GM21360 (cell line): ENCODE measurements at regions not wholly inside any gene's neighbourhood (a gene's known extent, or its start where the extent isn't known, plus 50 kb on each side); places are given as distances from the start of the nearest gene placed in this dataset.

Experiments
- ATAC-seq: cut with Tn5 transposase; IDR thresholded peaks from one replicate; pipeline ENCODE4 v1.9.1; 2021; ENCODE audit warnings: mild to moderate bottlenecking, moderate library complexity; ENCODE audit not compliant: unreplicated experiment

DNA sequence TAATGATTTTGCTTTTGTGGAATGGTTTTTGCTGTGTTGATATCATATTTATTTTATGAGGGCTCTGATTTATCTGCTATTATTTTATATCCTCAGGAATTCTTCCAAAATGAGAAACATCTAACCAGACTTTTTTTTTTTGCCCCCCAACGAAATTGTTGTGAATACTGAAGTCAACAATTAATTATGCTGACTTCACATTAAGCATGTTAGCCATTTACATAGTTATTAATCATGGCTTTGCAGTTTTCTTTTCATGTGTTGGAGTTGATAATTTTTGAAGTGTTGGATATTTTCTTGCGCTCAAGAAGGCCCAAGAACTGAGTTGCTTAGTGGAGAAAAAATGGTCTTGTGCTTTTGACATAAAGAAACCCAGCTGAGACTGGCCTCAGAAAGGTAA is 246.6 kb upstream of the CRY1 start:
- ATAC-seq = no peak

DNA sequence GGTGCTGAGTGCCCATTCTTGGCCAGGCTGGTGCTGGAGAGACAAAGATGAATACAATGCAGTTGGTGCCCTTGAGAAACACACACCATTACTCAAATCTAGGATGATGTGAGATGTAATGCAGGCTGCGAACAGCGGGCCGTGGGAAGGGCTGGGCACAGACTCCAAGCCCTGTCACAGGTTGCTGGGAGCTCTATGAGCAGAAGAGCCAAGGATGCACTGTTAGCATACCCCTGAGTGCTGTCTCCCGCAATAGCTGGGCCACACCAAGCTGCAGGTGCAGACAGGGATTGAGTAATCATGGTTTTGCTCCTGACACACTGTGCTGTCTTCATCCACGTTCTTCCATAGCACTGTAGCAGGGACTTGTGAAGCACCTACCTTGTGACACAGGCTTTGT is 247.5 kb upstream of the CRY1 start:
- ATAC-seq = no peak

DNA sequence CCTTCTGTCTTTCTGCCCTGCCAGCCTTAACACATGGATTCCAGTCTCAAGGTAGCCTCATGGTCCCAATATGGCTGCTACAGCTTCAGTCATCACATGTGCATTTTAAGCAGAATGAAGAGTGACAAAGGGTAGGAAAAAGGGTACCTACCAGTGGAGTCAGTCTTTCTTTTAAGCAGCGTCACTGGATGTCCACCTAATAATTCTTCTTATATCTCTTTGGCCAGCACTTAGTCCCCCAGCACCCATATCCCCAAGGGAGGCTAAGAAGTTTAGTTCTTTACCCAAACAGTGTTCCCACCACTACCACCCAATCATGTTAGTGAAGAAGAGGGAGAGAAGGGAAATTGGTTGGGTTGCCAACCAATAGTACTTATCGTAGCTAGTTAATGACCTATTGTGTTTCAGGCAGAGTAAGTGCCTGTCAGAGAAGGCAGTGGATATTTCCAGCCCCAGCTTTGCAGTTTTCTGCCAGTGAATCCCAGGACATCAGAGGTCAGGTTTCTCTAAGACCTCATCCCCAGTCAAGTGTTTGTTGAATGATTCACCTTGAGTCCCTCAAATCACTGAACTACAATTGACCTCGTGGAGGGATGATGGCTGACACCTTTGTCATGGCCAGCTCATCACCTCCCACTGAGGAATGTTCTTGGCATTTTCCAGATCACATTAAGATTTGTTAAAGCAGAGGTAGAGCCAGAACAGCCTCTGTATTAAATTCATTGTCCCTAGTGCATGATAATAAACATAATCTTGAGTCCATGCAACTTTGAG is 250.9 kb upstream of the CRY1 start:
- ATAC-seq = no peak

DNA sequence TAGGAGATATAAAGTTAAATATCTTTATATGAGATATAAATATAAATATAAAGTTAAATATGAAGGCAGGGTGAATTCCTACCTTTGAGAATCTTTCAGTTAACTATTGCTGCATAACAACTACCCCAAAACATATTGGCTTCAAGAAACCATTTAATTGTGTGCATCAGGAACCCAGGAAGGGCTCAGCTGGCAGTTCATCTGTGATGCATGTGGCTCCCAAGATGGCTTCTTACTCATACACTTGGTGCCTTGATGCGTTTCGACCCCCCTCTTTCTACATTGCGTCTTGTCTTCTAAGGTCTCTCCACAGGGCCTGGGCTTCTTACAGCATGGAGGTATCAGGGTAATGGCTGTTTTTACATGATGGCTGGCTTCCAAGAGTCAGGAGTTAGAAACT is 253.9 kb upstream of the CRY1 start:
- ATAC-seq = no peak

DNA sequence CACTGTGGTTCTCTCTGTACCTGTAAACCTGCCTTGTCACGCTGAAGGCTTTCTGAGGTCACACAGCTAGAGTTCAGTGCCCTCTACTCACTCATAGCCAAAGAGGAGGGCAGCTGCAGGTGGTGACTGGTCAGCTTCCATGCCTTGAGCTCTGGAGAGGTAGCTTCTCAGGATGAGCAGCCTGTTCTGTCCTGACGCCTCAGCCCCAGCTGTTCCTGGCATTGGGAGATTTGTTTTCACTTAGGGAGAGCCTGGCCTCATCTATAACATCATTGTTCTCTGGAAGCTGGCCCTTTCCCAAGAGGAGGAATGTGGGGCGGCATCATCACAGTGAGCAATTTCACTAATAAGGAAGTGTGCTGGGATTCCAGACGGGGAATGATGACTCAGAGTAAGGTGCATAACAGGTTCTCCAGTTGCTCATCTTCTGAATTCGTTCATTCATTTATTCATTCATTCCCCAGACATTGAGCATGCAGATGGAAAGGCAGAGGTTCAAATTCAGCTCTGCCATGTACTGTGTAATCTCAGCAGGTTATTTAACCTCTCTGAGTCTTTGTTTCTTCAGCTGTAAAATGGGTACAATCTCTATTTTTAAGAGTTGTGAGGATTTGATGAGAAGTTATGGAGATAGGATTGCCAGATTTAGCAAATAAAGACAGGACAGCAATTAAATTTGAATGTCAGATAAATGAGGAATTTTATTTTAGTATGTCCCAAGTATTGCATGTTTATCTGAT is 255.8 kb upstream of the CRY1 start:
- no peak for ATAC-seq

DNA sequence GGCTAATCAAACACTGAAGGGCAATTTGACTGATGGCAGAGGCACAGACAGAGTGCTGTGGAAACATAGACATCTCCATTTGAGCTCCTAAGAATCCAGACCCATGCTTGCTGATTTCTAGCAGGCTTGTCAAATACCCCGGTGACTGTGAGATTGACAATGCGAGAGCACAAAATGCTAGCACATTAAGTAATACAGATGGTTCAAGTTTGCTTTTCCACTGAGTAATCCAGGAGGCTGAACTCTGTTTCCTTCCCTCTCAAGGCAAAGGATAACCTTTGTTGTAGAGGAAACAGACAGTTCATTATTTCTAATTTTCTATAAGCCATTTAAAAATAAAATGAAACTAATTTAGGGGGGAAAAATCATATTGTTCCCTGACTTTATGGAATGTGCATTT is 256.5 kb upstream of the CRY1 start:
- ATAC-seq = no peak

DNA sequence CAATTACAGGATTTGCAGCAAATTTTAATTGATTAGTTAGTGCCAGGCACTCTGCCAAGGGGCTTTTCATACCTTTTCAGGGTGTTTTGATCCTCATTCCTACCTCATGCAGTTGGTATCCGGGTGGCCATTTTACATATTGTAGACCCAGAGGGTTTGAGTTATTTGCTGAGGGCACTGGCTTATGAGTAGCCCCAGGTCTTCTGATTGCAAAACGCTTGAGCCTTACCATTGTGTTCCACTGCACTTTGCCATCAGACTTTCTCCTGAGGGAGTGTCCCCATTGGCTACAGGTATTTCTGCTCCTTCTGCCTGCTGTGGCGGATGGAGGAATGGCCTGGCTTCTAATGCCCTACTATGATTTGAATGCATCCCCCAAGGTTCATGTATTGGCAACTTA is 257.8 kb upstream of the CRY1 start:
- ATAC-seq = no peak

DNA sequence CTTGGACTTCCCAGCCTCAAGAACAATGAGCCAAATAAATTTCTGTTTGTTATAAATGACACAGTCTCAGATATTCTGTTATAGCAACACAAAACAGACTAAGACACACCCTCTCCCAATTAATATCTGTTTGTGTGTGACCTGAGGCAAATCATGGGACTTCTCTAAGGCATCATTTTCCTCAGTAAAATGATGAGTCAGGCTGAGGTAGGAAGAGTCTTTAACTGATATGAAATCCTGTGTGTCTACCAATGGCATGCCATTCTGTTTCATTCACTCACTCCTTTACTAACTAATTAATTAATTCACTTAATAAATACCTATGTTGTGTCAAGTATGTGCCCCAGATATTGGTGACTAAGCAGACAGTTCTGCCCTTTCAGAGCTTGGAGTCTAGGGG is 258.4 kb upstream of the CRY1 start:
- no peak for ATAC-seq

DNA sequence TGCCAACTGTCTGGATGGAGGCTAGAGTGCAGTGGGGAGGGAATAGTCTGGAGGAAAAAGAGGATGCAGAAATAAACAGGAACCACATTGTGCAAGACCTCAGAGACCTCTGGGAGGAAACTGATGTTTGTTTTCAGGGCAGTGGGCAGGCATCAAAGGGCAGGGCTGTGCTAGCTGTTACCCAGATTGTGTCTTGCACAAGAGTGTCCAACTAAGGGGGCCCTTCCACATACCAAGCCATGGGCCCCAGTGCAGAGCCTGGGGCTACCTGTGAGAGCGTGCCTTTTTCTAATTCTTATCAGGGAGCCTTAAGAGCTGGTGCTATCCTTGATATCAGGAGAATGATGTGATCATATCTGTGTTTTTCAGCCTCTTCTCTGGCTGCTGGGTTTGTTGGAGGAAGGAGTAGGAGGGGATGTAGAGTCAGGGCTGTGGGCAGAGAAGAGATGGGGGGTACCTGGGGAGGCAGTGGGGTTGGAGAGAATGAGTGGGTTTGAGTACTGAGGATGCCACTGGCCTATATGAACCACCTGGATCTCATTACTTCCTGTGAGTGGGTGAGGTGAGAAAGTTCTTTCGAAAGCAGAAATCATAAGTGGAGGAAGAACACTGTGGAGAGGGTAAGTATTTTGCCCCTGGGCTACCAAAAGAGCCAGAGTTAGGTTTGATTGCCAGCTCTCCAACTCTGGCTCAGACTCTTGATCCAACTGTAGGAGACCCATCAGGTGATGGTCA is 259.2 kb upstream of the CRY1 start:
- no peak for ATAC-seq

DNA sequence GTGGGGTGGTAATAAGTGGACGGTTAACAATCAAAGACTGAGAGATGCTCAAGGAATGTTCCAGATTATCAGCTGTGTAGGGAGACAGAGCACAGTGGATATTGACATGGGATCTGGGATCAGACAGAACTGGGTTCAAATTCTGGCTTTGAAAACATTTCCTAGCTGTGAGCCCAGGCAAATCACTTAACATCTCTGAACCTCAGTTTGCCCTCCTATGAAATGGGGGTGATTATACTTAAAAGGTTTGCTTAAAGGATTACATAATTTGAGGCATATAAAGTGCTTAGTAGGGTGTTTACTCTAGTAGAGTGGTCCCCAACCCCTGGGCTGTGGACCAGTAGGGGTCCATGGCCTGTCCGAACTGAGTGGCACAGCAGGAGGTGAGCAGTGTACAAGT is 260.0 kb upstream of the CRY1 start:
- no peak for ATAC-seq

DNA sequence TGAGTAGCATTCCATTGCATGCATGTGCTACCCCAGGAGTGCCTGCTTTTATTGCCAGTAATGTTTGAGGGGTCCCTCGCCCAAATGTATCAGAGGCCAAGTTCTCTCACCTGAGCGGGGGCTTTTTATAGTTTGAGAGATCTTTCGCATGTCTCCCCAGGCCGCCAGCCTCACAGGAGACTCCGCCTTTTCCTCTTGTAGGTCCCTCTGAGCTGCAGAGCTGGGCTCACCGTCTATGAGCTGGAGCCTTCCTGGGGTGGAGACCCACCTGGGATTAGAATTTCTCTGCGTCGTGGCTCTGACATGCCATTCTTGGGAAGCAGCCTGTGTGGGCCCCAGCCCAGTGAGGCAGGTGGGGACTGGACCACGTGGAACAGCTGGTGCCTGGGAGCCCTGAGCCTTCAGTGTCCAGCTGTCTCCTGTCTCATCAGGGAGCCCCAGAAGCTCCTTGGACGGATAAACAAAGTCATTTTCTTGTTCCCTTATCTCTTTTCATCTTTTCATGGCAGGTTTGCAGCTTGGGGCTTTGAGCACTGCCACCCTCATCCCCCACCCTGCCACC is 261.7 kb upstream of the CRY1 start:
- ATAC-seq = no peak

DNA sequence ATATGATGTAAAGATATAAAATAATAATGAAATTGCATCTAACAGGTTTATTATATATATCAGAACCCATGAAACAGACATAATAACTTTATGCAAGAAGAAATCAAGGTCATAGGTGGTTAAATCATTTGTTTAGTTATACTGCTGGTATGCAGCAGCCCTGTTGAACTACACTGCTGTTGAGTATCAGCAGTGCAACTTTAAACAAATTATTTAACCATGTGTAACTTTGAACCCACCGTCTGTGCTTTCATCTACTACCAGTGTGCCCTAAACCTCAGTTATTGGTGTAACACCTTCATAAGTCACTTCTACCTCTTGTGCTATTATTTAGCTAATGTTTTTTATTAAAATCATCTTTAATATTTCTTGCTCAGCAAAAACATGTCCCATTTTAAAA is 262.3 kb upstream of the CRY1 start:
- ATAC-seq = no peak

DNA sequence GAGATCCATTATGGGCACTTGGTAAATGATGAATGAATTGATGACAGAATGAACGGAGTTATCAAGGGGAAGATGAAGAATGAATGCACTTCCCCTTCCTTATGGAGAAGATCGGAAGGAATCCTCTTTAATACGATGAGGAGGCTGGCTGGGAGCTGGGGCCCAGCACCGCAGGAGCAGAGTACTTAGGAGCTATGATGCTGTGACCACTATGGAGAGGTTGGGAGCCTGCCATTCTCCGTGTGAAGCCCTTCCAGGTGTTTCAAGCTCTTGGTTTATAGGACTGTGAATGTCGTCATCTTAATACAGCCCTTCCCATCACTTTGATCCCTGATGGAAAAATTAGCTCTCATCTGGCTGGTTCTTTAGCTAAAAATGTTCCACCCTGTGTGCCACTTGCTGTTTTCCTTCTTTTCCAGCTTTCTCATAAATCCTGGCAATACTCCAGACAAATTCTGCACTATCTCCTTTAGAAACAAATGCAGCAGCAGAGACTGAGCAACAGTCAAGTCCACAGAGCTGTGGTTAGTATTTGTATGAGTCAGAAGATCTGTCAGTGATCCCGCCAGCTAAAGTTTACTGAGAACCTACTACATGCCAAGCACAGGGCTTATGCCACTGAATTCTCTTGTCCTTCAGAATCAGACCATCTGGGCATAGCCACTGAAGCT is 263.1 kb upstream of the CRY1 start:
- ATAC-seq = no peak

DNA sequence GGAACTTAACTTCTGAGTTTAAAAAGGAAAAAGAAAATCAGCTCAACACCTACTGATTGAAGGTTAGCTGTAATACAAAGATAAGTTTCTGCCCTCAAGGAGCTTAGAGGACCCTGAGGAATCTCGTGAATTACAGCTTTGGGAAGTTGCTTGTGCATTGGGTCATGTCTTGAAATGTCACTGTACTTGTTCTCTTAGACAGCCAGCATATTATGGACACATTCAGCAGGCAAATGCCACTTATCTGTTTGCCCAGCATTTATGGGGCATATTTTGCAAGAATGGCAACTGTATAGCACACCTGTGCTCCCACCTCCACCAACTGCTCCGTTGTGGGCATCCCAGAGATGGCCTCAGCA is 263.6 kb upstream of the CRY1 start:
- ATAC-seq = no peak

DNA sequence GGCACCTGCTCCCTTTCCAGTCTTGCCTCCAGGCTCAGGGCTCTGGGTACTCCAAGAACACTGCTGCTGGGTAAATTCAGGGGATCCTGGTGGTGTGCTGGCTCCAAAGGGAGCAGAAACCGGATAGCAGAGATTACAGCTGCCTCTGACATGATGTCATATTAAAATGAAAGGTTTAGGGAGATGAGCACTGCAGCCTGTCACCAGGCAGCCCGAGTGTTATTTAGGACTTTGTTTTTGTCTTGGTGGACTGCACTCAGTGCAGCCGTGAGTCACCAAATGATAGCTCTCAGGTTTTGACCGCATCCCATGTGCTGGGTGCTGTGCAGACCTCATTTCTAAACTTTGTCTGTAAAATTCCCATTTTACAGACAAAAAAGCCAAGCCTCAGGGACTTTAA is 266.0 kb upstream of the CRY1 start:
- no peak for ATAC-seq

DNA sequence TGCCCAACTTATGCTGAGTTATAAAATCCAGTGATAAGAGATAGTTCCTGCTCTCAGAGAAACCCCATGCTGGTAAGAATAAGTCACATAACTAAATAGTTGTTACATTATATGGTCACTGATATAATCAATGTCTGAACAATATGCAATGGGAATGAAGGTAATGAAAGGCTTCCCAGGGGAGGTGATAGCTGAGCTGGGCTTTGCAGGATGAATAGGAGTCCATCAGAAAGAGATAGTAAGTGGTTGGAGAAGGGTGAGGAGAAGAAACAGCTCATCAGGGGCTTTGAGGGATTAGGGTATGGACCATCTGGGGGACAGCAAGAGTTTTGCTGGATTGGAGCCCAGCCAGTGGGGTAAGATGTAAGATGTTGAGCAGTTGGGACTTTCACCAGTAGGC is 266.7 kb upstream of the CRY1 start:
- ATAC-seq = no peak

DNA sequence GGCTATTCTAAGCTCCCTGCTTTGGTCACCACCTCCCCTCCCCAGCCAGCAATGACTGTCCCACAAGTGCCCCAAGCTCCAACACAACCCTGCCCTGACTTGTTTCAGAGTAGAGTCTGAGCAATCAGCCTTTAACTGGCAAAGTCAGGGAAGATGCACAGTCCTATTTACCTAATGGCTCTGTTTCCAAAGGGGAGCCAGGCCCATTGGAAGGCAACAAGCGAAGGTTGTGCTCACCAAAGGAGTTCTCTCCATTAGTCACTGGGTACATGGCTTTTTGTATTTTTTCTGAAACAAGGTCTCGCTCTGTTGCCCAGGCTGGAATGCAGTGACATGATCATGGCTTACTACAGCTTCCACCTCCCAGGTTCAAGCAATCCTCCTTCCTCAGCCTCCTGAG is 267.1 kb upstream of the CRY1 start:
- no peak for ATAC-seq

DNA sequence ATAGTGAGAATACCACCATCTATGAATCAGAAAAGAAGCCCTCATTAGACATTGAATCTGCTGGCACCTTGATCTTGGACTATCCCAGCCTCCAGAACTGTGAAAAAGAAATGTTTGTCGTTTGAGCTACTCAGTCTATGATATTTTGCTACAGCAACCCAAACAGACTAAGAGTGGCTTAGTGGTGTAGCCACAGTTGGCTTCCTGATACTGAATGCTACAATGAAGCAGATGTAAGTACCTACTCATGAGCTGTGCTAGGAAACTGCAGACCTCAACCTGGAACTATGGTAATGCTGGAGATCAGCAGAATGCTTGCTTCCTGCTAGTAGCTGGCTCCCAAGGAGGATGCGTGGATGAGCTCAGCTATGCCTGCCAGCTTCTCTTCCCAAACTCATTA is 268.6 kb upstream of the CRY1 start:
- no peak for ATAC-seq

DNA sequence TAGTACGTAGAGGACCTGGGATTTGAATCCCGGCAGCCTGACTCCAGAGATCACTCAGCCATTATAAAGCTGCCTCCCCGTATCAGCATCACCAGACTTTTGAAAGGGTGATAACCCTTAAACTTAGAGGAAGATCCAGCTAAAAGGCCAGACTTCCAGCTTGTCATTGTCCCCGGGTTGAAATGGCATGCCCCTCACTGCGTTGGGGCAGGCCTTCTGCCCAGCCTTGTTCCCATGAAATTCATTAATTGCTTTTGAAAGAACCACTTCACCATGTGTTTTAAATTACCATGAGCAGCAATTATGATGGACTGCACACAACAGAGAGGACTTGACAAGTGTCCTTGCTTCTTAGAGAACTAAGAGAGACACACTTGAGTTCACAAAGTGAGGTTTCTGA is 269.6 kb upstream of the CRY1 start:
- no peak for ATAC-seq

DNA sequence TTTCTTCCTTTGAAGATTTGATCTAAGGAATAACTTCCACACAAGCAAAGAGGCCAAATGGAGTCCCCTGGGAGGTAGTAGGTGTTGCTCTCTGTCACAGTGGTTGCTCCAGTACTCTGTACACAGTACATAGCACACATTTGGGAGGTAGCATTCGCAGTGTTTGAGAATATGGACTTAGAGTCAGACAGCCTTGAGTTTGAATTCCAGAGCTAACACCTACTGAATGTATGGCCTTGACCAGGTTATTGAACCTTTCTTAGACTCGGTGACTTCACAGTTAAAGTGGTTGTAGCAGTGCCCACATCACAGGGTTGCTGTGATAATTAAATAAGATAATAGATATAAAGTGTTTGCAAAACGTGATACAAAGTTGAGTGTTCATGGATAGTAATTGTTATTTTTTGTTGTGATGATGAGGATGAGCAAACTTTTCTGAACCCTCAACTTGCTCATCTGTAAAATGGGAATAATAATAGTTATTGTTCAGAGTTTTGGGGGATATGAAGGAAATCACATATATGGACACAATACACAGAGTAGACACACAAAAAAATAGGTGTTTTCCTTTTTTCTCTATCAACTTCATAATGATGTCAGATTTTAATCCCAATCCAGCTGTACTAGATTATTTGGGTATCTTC is 271.6 kb upstream of the CRY1 start:
- no peak for ATAC-seq

DNA sequence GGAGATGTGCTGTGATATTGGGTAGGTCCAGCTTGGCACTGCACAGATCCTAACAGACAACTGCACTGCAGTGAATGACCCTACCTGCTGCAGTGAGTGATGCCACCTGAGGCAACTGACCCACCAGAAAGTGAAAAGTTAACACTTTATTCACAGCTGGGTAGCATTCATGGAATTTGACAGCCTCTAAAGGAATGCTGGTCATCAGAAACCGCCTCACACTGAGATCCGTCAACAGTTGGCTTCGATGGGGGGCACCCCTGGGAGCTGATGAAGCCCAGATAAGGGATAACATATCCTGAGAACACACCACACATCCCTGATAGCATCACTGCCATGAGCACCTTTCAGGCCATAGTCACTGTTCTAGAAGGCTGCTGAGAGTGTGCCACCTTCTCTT is 272.4 kb upstream of the CRY1 start:
- no peak for ATAC-seq
